ENCODE measurements at regions not wholly inside any gene's neighbourhood (a gene's known extent, or its start where the extent isn't known, plus 50 kb on each side); places are given as distances from the start of the nearest gene placed in this dataset.

- no peaks in the 10 kb centered on the region for H3K27me3 ChIP-seq
- DNase-seq (ENCODE audit: low spot score in 2 of 2) = no peak
- H3K4me1 ChIP-seq = no peaks in the 10 kb centered on the region
- no peak overlapping the region for H3K27ac ChIP-seq
- H3K36me3 ChIP-seq = no peaks in the 10 kb centered on the region
- intact Hi-C loops (cut with DNase I; ENCODE audit: low total_unique reads) = no loop called here
- H3K4me3 ChIP-seq = no peak overlapping the region
- TF ChIP-seq POLR2AphosphoS5 (IDR thresholded peaks at IDR 0.05) = no peak
- no peaks in the 10 kb centered on the region for H3K9me3 ChIP-seq
Observed at GRCh38 chr3:124395162-124395561, 335.1 kb upstream of the UMPS start.

DNA sequence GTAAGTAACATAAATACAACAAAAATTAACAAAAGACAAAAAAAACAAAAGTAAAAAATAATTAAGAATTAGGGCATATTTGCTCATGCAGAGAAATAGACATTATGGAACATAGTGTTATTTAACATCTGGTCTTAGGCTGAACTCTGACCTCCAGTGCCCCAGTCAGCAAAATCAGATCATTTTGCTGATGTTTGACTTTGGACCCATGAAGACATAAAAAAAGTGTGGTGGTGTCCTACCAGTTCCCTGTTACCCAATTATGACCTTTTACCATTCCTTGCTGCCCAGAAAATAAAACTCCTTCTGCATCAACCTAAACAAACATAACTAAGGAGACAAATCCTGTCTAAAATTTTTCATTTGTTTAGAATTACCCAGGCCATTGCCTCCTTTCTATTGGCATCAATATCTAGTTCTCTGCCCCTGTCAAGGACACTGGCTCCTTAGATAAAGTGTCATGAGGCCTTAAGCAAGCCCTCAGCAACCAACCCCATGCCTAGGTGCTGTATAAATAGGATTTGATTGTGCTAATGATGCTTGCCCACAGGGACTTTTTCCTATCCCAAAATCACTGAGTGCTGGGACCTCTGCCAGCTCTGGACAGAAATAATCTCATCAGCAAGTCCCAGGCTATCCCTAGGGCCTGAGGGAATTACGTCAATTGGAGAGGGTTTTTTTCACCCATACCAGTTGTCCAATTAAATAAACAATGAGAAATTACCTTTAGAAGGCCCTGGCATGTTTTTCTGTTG lies 334.5 kb upstream of the UMPS start:
- TF ChIP-seq POLR2A (IDR thresholded peaks at IDR 0.05) (no peak), POLR2AphosphoS5 (IDR thresholded peaks at IDR 0.05) (no peak)
- TF ChIP-seq, protein P1, sequence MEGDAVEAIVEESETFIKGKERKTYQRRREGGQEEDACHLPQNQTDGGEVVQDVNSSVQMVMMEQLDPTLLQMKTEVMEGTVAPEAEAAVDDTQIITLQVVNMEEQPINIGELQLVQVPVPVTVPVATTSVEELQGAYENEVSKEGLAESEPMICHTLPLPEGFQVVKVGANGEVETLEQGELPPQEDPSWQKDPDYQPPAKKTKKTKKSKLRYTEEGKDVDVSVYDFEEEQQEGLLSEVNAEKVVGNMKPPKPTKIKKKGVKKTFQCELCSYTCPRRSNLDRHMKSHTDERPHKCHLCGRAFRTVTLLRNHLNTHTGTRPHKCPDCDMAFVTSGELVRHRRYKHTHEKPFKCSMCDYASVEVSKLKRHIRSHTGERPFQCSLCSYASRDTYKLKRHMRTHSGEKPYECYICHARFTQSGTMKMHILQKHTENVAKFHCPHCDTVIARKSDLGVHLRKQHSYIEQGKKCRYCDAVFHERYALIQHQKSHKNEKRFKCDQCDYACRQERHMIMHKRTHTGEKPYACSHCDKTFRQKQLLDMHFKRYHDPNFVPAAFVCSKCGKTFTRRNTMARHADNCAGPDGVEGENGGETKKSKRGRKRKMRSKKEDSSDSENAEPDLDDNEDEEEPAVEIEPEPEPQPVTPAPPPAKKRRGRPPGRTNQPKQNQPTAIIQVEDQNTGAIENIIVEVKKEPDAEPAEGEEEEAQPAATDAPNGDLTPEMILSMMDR (IDR thresholded peaks at IDR 0.05) = no peak
- H3K27ac ChIP-seq = peak overlapping the region in 1 of 2 donors; percentile 2
- H3K36me3 ChIP-seq = no peaks in the 10 kb centered on the region
- no peaks in the 10 kb centered on the region for H3K9me3 ChIP-seq
- no peak for DNase-seq (ENCODE audit: low spot score in 2 of 2)
- no peaks in the 10 kb centered on the region for H3K27me3 ChIP-seq
- intact Hi-C loops (cut with DNase I; ENCODE audit: low total_unique reads) = no loop called here
- no peaks in the 10 kb centered on the region for H3K4me1 ChIP-seq
- no peak overlapping the region for H3K4me3 ChIP-seq

GRCh38 chr3:124396339-124396950 lies 333.8 kb upstream of the UMPS start:
- intact Hi-C loops (cut with DNase I; ENCODE audit: low total_unique reads) = no loop called here
- no peaks in the 10 kb centered on the region for H3K36me3 ChIP-seq
- TF ChIP-seq POLR2AphosphoS5 (IDR thresholded peaks at IDR 0.05) = no peak
- TF ChIP-seq, protein P1 (IDR thresholded peaks at IDR 0.05) = no peak
- TF ChIP-seq POLR2A (IDR thresholded peaks at IDR 0.05) = no peak
- no peaks in the 10 kb centered on the region for H3K4me1 ChIP-seq
- H3K9me3 ChIP-seq = no peaks in the 10 kb centered on the region
- peak overlapping the region in 1 of 2 donors; percentile 11 for H3K27ac ChIP-seq
- H3K4me3 ChIP-seq = no peak overlapping the region
- no peaks in the 10 kb centered on the region for H3K27me3 ChIP-seq
- no peak for DNase-seq (ENCODE audit: low spot score in 2 of 2)

GRCh38 chr3:124397088-124397487 lies 333.2 kb upstream of the UMPS start:
- TF ChIP-seq POLR2A (IDR thresholded peaks at IDR 0.05) (no peak), POLR2AphosphoS5 (IDR thresholded peaks at IDR 0.05) (no peak)
- TF ChIP-seq, protein P1 (IDR thresholded peaks at IDR 0.05) = no peak
- no peaks in the 10 kb centered on the region for H3K27me3 ChIP-seq
- intact Hi-C loops (cut with DNase I; ENCODE audit: low total_unique reads) = no loop called here
- H3K4me1 ChIP-seq = no peaks in the 10 kb centered on the region
- H3K9me3 ChIP-seq = no peaks in the 10 kb centered on the region
- H3K36me3 ChIP-seq = no peaks in the 10 kb centered on the region
- no peak for DNase-seq (ENCODE audit: low spot score in 2 of 2)
- no peak overlapping the region for H3K4me3 ChIP-seq
- no peak overlapping the region for H3K27ac ChIP-seq

DNA sequence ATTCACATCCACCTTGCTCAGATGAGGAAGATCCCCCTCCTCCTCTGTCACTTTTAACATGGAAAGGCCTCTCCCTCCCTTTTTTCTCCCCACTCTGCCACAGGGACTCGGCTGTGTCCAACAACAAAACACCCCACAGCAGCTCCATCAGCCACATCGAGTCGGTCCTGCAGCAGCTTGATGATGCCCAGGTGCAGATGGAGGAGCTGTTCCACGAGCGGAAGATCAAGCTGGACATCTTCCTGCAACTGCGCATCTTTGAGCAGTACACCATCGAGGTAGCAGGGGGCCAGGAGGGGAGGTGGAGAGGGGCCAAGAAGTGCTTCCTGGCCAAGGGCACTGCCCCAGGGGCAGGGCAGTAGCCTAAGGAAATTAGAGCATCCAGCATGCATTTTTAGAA lies 331.7 kb upstream of the UMPS start:
- H3K36me3 ChIP-seq = no peaks in the 10 kb centered on the region
- intact Hi-C loops (cut with DNase I; ENCODE audit: low total_unique reads) = no loop called here
- H3K27me3 ChIP-seq = no peaks in the 10 kb centered on the region
- TF ChIP-seq POLR2AphosphoS5 (IDR thresholded peaks at IDR 0.05) (no peak), POLR2A (IDR thresholded peaks at IDR 0.05) (no peak)
- TF ChIP-seq, protein P1 (IDR thresholded peaks at IDR 0.05) = no peak
- no peak overlapping the region for H3K27ac ChIP-seq
- H3K4me3 ChIP-seq = no peak overlapping the region
- no peaks in the 10 kb centered on the region for H3K9me3 ChIP-seq
- DNase-seq (ENCODE audit: low spot score in 2 of 2) = no peak
- no peaks in the 10 kb centered on the region for H3K4me1 ChIP-seq
